GM12878 (cell line): ENCODE measurements at regions not wholly inside any gene's neighbourhood (a gene's known extent, or its start where the extent isn't known, plus 50 kb on each side); places are given as distances from the start of the nearest gene placed in this dataset.

Experiments
- ATAC-seq: fragments of 200-7000 bp; cut with Tn5 transposase; 3 replicates; pipeline ENCODE4 v1.9.1; 2020; ENCODE audit warnings: mild to moderate bottlenecking, moderate library complexity
- BruUV-seq: library from RNA; stranded (reverse); fragments of 400-500 nt; replicated peaks from 2 replicates; lab custom pipeline; 2021; lab: Mats Ljungman, UMichigan
- CTCF ChIA-PET: fragments of 300-600 bp; sonication (Branson Sonifier 250); formaldehyde crosslinking; extraction: SDS; loops from one replicate; lab custom pipeline; 2021; ENCODE audit warnings: inconsistent platforms; lab: Yijun Ruan, JAX
- POLR2A ChIA-PET: fragments of 350-600 bp; formaldehyde crosslinking; extraction: SDS; loops from one replicate; lab custom pipeline; 2021; ENCODE audit warnings: inconsistent platforms; lab: Charles Lee
- RAD21 ChIA-PET: fragments of 300-600 bp; sonication (Branson Sonifier 250); formaldehyde crosslinking; loops from one replicate; lab custom pipeline; 2023; ENCODE audit warnings: antibody characterized with exemption; ENCODE audit not compliant: unreplicated experiment; lab: Charles Lee
- SMC1A ChIA-PET: fragments of 300-600 bp; sonication (Branson Sonifier 250); formaldehyde crosslinking; loops from one replicate; lab custom pipeline; 2023; ENCODE audit not compliant: unreplicated experiment, uncharacterized antibody; lab: Charles Lee
- DNase-seq: peaks from one replicate; pipeline ENCODE4 v3.0.0-alpha.2; 2011; ENCODE audit warnings: low read depth, low spot score
- FAIRE-seq: peaks from 3 replicates; lab custom pipeline; 2011; peaks lifted over from hg19 to GRCh38; lab: Jason Lieb, UNC
- H2AFZ ChIP-seq: 2 replicates; pipeline ENCODE4 v1.6.0; 2011; ENCODE audit warnings: low read depth, low read length, control low read depth; ENCODE audit not compliant: control insufficient read depth
- H3K27ac ChIP-seq: 2 replicates; pipeline ENCODE4 v1.5.1; 2011; ENCODE audit warnings: control low read depth; ENCODE audit not compliant: control insufficient read depth, insufficient read depth
- H3K27me3 ChIP-seq, 2 experiments: replicated peaks in 1 of 2; 2 replicates each; pipeline versions ENCODE4 v1.6.0 to v1.6.1; 2011; ENCODE audit warnings: low read length in 1 of 2; ENCODE audit not compliant: control insufficient read depth in 2 of 2, insufficient read depth in 2 of 2
- H3K36me3 ChIP-seq, 2 experiments: 2 replicates each; pipeline ENCODE4 v1.5.1; 2011; ENCODE audit warnings: low read length in 1 of 2; ENCODE audit not compliant: control insufficient read depth in 2 of 2, insufficient read depth in 2 of 2
- H3K4me1 ChIP-seq: 2 replicates; pipeline ENCODE4 v1.6.1; 2011; ENCODE audit warnings: mild to moderate bottlenecking, low read length, moderate library complexity, mixed read lengths; ENCODE audit not compliant: control insufficient read depth, insufficient read depth
- H3K4me2 ChIP-seq: 2 replicates; pipeline ENCODE4 v1.6.0; 2011; ENCODE audit warnings: control low read depth; ENCODE audit not compliant: control insufficient read depth, insufficient read depth
- H3K4me3 ChIP-seq: fragments of 200-600 bp; sonication (generic); 2 replicates; pipeline ENCODE4 v1.5.1; 2016
- H3K79me2 ChIP-seq: 2 replicates; pipeline ENCODE4 v1.6.0; 2011; ENCODE audit warnings: low read length; ENCODE audit not compliant: control insufficient read depth, insufficient read depth
- H3K9ac ChIP-seq: 2 replicates; pipeline ENCODE4 v1.8.0; 2011; ENCODE audit warnings: low read length, control low read depth, mixed read lengths; ENCODE audit not compliant: control insufficient read depth, insufficient read depth
- H3K9me3 ChIP-seq: replicated peaks from 3 replicates; pipeline ENCODE4 v1.5.1; 2011; ENCODE audit warnings: mild to moderate bottlenecking, low read length; ENCODE audit not compliant: control insufficient read depth, insufficient read depth
- H4K20me1 ChIP-seq: 2 replicates; pipeline ENCODE4 v1.6.0; 2011; ENCODE audit not compliant: control insufficient read depth, insufficient read depth
- DPF2 ChIP-seq: fragments of 450-650 bp; IDR thresholded peaks from 2 replicates; pipeline ENCODE4 v1.6.1; 2017; ENCODE audit warnings: mild to moderate bottlenecking
- EED ChIP-seq: sonication (generic); IDR thresholded peaks from 2 replicates; pipeline ENCODE4 v1.6.1; 2016; ENCODE audit warnings: antibody characterized with exemption, low read depth
- EP300 ChIP-seq, 2 experiments: fragments of 150-350 bp in 1 of 2; IDR thresholded peaks; 2 replicates each; pipeline ENCODE4 v1.6.1; 2011 to 2012; ENCODE audit warnings: low read depth in 2 of 2, low read length in 2 of 2, borderline replicate concordance in 1 of 2, improper control_type of control experiment in 1 of 2, inconsistent platforms in 1 of 2; ENCODE audit not compliant: control insufficient read depth in 1 of 2
- ESRRA ChIP-seq: IDR thresholded peaks from 2 replicates; pipeline ENCODE4 v1.6.1; 2012; ENCODE audit warnings: mild to moderate bottlenecking, low read length, improper control_type of control experiment
- HCFC1 ChIP-seq: fragments of 150-350 bp; IDR thresholded peaks from 2 replicates; pipeline ENCODE4 v1.6.1; 2014; ENCODE audit warnings: low read length
- KDM1A ChIP-seq: fragments of 200-600 bp; sonication (generic); IDR thresholded peaks from 2 replicates; pipeline ENCODE4 v1.6.1; 2016; ENCODE audit warnings: borderline replicate concordance
- MEF2A ChIP-seq: IDR thresholded peaks from 2 replicates; pipeline ENCODE4 v1.6.1; 2011; ENCODE audit warnings: low read depth, mild to moderate bottlenecking, low read length, moderate library complexity; ENCODE audit not compliant: insufficient read depth
- MTA2 ChIP-seq: fragments of 450-650 bp; IDR thresholded peaks from 2 replicates; pipeline ENCODE4 v1.6.1; 2016; ENCODE audit warnings: low read depth, mild to moderate bottlenecking, moderate library complexity
- NFIC ChIP-seq: IDR thresholded peaks from 2 replicates; pipeline ENCODE4 v1.6.1; 2012; ENCODE audit warnings: low read depth, mild to moderate bottlenecking, inconsistent platforms, low read length, moderate library complexity
- RCOR1 ChIP-seq: conservative IDR thresholded peaks from 2 replicates; pipeline ENCODE4 v1.6.1; 2012; ENCODE audit warnings: low read depth, low read length, improper control_type of control experiment
- WRNIP1 ChIP-seq: IDR thresholded peaks from 2 replicates; pipeline ENCODE4 v1.6.1; 2011; ENCODE audit warnings: low read depth, low read length, improper control_type of control experiment, borderline replicate concordance
- ZNF622 ChIP-seq: fragments of 450-650 bp; IDR thresholded peaks from 2 replicates; pipeline ENCODE4 v1.6.1; 2017; ENCODE audit warnings: mild to moderate bottlenecking, inconsistent platforms
- ZSCAN29 ChIP-seq: fragments of 450-650 bp; IDR thresholded peaks from 2 replicates; pipeline ENCODE4 v1.6.1; 2017; ENCODE audit warnings: mild to moderate bottlenecking, moderate library complexity
- WGBS: methylation state at CpG from one replicate; pipeline ENCODE4 v1.1.6; 2016; ENCODE audit warnings: low lambda C conversion rate; ENCODE audit not compliant: insufficient replicate concordance, insufficient coverage; ENCODE audit errors: missing lambda C conversion rate; 5-methylcytosine and 5-hydroxymethylcytosine counted together
- in situ Hi-C: fragments of 300-500 bp; cut with MboI; formaldehyde crosslinking; loops from 9 replicates; pipeline ENCODE4 v1.14.3; 2018; ENCODE audit warnings: mixed read lengths
- intact Hi-C: fragments of 100-400 bp; cut with micrococcal nuclease; formaldehyde crosslinking; loops from one replicate; pipeline ENCODE4 v1.14.2; 2022; ENCODE audit not compliant: unreplicated experiment
- TF ChIP-seq, protein P1 (sequence below): IDR thresholded peaks from 2 replicates; pipeline ENCODE4 v1.6.1; 2011; ENCODE audit warnings: low read depth, mild to moderate bottlenecking, low read length, moderate library complexity, borderline replicate concordance; ENCODE audit errors: extremely low read depth

DNA sequence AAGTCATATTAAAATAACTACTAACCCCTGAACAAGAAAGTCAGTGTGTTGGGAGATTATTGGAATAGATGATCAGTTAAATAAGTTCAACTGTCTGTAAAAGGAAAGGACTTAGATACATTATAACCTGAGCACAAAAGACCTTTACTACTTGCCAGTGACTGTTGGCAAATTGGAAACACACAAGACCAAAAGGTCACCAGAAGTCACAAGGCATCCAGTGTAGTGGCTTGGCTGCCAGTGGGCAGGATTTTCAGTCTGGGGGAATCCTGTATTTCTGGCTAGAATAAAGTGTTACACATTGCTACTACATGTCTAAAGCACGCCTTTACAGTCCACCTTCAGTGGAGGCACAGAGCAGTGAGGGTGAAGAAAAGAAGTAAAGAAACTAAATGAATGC, 108.3 kb upstream of the AR start:
- TF ChIP-seq ZSCAN29 (no peak), EP300 (IDR thresholded peaks at IDR 0.05; ENCODE audit: borderline replicate concordance in 1 of 2, control insufficient read depth in 1 of 2, low read depth in 2 of 2, low read length in 2 of 2) (no peak), ZNF622 (no peak), NFIC (no peak), EED (no peak), ESRRA (no peak), KDM1A (no peak), HCFC1 (no peak), RCOR1 (no peak), DPF2 (no peak), MTA2 (no peak), WRNIP1 (no peak), MEF2A (no peak)
- TF ChIP-seq, protein P1, sequence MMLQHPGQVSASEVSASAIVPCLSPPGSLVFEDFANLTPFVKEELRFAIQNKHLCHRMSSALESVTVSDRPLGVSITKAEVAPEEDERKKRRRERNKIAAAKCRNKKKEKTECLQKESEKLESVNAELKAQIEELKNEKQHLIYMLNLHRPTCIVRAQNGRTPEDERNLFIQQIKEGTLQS, result no peak
- TF ChIP-seq, all 136 proteins: peak for 0
- Histone ChIP-seq H3K27me3 (no peaks in the 10 kb centered on the region), H3K4me1 (no peaks in the 10 kb centered on the region), H4K20me1 (no peaks in the 10 kb centered on the region), H3K9ac (no peak overlapping the region), H2AFZ (no peak overlapping the region), H3K9me3 (no peaks in the 10 kb centered on the region), H3K36me3 (no peaks in the 10 kb centered on the region), H3K4me2 (no peak overlapping the region), H3K27ac (no peak overlapping the region), H3K79me2 (no peaks in the 10 kb centered on the region), H3K4me3 (no peak overlapping the region)
- intact Hi-C loops (no loop called here), in situ Hi-C loops (no loop called here)
- no TSS peak for BruUV-seq
- 0% methylated on average over 1 of the region's 1 CpG for WGBS
- ChIA-PET RAD21 (no interaction called here), SMC1A (no interaction called here), POLR2A (no interaction called here), CTCF (no interaction called here)
- ATAC-seq (no peak), DNase-seq (no peak), FAIRE-seq (no peak)
